ENCODE measurements at regions not wholly inside any gene's neighbourhood (a gene's known extent, or its start where the extent isn't known, plus 50 kb on each side); places are given as distances from the start of the nearest gene placed in this dataset.

DNA sequence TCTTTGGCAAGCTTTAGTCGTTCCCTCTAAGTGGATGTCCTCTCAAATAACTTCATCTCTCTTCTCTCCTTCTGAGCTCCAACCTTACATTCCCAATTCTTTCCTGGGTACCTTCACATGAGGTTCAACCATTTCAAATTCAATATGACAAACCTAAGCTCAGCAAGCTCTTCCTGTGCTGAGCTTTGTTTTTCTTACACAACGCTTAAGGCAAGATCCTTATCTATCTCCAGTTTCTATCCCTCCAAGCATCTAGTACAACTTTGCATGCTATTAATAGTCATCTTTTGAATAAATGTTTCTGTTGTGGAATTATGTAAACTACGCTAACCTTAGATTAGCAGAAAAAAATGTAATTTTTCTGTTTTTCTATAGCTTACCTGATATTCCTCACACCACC, 63.7 kb upstream of the IFNG-AS1 start:
- no peak for DNase-seq
- 76% methylated on average over 3 of the region's 3 CpGs for WGBS (ENCODE audit: low lambda C conversion rate)
- no peaks in the 10 kb centered on the region for H3F3A ChIP-seq (replicated peaks; ENCODE audit: insufficient read depth)
- no peaks in the 10 kb centered on the region for H3K36me3 ChIP-seq (replicated peaks in 1 of 2; ENCODE audit: control insufficient read depth in 1 of 2, insufficient read depth in 2 of 2, low read length in 1 of 2)
- H3K4me3 ChIP-seq (ENCODE audit: low read depth in 2 of 2, low read length in 1 of 2), result no peak overlapping the region
- no peaks in the 10 kb centered on the region for H4K20me1 ChIP-seq (ENCODE audit: insufficient read depth)
- peak overlapping the region in 1 of 2 experiments; percentile 13; a peak in 1 of 4 replicates for H3K27ac ChIP-seq (ENCODE audit: low read depth in 2 of 2, low read length in 1 of 2)
- no peak overlapping the region for H3K4me2 ChIP-seq
- no peak overlapping the region for H2AFZ ChIP-seq (ENCODE audit: low read depth)
- H3K9me3 ChIP-seq, result no peaks in the 10 kb centered on the region
- H3K27me3 ChIP-seq (ENCODE audit: insufficient read depth), result no peaks in the 10 kb centered on the region
- peaks cover 0 to 8% of the 10 kb centered on the region in 2 experiments; a peak in 1 of 4 replicates for H3K4me1 ChIP-seq (ENCODE audit: control insufficient read depth in 1 of 2, insufficient read depth in 2 of 2, low read depth in 1 of 2, low read length in 1 of 2)
- TF ChIP-seq JUND (IDR thresholded peaks at IDR 0.05) (no peak), FOXM1 (IDR thresholded peaks at IDR 0.05; ENCODE audit: low read depth) (no peak), EP300 (IDR thresholded peaks at IDR 0.05; ENCODE audit: borderline replicate concordance in 1 of 2, low read depth in 1 of 2, low read length in 1 of 2) (no peak), MAX (IDR thresholded peaks at IDR 0.05; ENCODE audit: low read depth) (no peak), NRF1 (IDR thresholded peaks at IDR 0.05; ENCODE audit: low read depth, low read length) (no peak), CHD2 (IDR thresholded peaks at IDR 0.05; ENCODE audit: low read length, partially characterized antibody) (no peak), GABPA (IDR thresholded peaks at IDR 0.05; ENCODE audit: low read depth) (no peak), RXRA (IDR thresholded peaks at IDR 0.05; ENCODE audit: borderline replicate concordance, low read depth) (no peak), MXI1 (IDR thresholded peaks at IDR 0.05; ENCODE audit: low read depth, low read length) (no peak)
- H3K9me2 ChIP-seq, result no peaks in the 10 kb centered on the region
- ChIA-PET CTCF (interaction anchor here (0.7 to 2.3 kb wide), 2 partner anchors 17 to 115 kb away, joined by 3 to 9 read pairs; no protein-coding TSS in a partner anchor), POLR2A (no interaction called here)
- no peaks in the 10 kb centered on the region for H3K79me2 ChIP-seq (ENCODE audit: insufficient read depth)
- H3K9ac ChIP-seq, result no peak overlapping the region

- Histone ChIP-seq H2AFZ (ENCODE audit: low read depth) (no peak overlapping the region), H3F3A (replicated peaks; ENCODE audit: insufficient read depth) (no peaks in the 10 kb centered on the region), H3K4me1 (ENCODE audit: control insufficient read depth in 1 of 2, insufficient read depth in 2 of 2, low read depth in 1 of 2, low read length in 1 of 2) (peaks cover 0 to 3% of the 10 kb centered on the region in 2 experiments; a peak in 1 of 4 replicates), H3K36me3 (replicated peaks in 1 of 2; ENCODE audit: control insufficient read depth in 1 of 2, insufficient read depth in 2 of 2, low read length in 1 of 2) (no peaks in the 10 kb centered on the region), H3K9me2 (no peaks in the 10 kb centered on the region), H3K9me3 (no peaks in the 10 kb centered on the region), H3K9ac (no peak overlapping the region), H3K27me3 (ENCODE audit: insufficient read depth) (no peaks in the 10 kb centered on the region), H3K4me3 (ENCODE audit: low read depth in 2 of 2, low read length in 1 of 2) (no peak overlapping the region), H3K79me2 (ENCODE audit: insufficient read depth) (no peaks in the 10 kb centered on the region), H3K4me2 (no peak overlapping the region), H3K27ac (ENCODE audit: low read depth in 2 of 2, low read length in 1 of 2) (no peak overlapping the region), H4K20me1 (ENCODE audit: insufficient read depth) (no peaks in the 10 kb centered on the region)
- POLR2A ChIA-PET, result no interaction called here
- no peak for TF ChIP-seq FOSL2 (IDR thresholded peaks at IDR 0.05; ENCODE audit: borderline replicate concordance, low read depth)
- no peak for TF ChIP-seq FOXM1 (IDR thresholded peaks at IDR 0.05; ENCODE audit: low read depth)
- TF ChIP-seq, protein P1, sequence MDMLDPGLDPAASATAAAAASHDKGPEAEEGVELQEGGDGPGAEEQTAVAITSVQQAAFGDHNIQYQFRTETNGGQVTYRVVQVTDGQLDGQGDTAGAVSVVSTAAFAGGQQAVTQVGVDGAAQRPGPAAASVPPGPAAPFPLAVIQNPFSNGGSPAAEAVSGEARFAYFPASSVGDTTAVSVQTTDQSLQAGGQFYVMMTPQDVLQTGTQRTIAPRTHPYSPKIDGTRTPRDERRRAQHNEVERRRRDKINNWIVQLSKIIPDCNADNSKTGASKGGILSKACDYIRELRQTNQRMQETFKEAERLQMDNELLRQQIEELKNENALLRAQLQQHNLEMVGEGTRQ (IDR thresholded peaks at IDR 0.05; ENCODE audit: borderline replicate concordance, low read depth, low read length), result no peak
- TF ChIP-seq MXI1 (IDR thresholded peaks at IDR 0.05; ENCODE audit: low read depth, low read length), result no peak
- TF ChIP-seq NFIC (IDR thresholded peaks at IDR 0.05; ENCODE audit: borderline replicate concordance), result no peak
- TF ChIP-seq TAF1 (IDR thresholded peaks at IDR 0.05; ENCODE audit: borderline replicate concordance, low read depth, low read length), result no peak
- TF ChIP-seq, protein P2, sequence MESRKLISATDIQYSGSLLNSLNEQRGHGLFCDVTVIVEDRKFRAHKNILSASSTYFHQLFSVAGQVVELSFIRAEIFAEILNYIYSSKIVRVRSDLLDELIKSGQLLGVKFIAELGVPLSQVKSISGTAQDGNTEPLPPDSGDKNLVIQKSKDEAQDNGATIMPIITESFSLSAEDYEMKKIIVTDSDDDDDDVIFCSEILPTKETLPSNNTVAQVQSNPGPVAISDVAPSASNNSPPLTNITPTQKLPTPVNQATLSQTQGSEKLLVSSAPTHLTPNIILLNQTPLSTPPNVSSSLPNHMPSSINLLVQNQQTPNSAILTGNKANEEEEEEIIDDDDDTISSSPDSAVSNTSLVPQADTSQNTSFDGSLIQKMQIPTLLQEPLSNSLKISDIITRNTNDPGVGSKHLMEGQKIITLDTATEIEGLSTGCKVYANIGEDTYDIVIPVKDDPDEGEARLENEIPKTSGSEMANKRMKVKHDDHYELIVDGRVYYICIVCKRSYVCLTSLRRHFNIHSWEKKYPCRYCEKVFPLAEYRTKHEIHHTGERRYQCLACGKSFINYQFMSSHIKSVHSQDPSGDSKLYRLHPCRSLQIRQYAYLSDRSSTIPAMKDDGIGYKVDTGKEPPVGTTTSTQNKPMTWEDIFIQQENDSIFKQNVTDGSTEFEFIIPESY (IDR thresholded peaks at IDR 0.05; ENCODE audit: borderline replicate concordance, low read depth), result no peak
- no peak for TF ChIP-seq NRF1 (IDR thresholded peaks at IDR 0.05; ENCODE audit: low read depth, low read length)
- no peak for TF ChIP-seq SIN3A (IDR thresholded peaks at IDR 0.05; ENCODE audit: borderline replicate concordance, low read depth, low read length)
- TF ChIP-seq RCOR1 (IDR thresholded peaks at IDR 0.05; ENCODE audit: low read length), result no peak
- TF ChIP-seq YY1 (IDR thresholded peaks at IDR 0.05; ENCODE audit: low read depth), result no peak
- DNase-seq, result no peak
- CTCF ChIA-PET, result interaction anchor here (2.3 kb wide), 1 partner anchor 17 kb away, joined by 9 read pairs; no protein-coding TSS in a partner anchor
- 94% methylated on average over 3 of the region's 3 CpGs for WGBS (ENCODE audit: low lambda C conversion rate)
These were observed 63.2 kb upstream of the IFNG-AS1 start for GRCh38 chr12:67926063-67926462.

Data from SK-N-SH (cell line).